ENCODE measurements at regions not wholly inside any gene's neighbourhood (a gene's known extent, or its start where the extent isn't known, plus 50 kb on each side); places are given as distances from the start of the nearest gene placed in this dataset.
A peak's percentile ranks its signal among the peaks of the same experiment; 100 is the strongest.

DNA sequence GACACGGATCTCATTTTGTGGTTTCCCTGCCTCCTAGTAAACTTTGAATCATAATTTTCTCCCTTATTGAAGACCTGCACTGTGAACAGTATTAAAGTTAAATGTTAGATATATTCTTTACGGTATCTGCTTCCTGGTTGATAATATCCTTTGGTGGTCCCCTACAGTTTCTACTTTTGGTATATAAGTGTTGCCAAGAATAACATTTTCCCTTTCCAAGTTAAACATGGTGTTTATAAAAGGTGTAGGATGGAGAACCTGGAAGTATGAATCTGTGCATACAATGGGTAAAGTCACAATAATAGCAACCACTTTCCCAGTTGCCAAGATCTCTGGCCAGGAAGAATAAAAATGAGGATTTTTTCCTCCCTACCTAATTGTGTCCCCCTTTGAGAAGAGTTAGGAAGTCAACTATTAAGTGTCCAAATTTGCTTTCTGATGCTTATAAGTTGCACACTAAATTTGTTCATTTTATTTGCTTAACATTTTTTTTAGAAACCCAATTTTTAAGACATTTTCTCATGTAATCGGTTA is 201.0 kb upstream of the STK17B start:
- H3K27me3 ChIP-seq (ENCODE audit: control insufficient read depth, insufficient read depth, low read length): no peaks in the 10 kb centered on the region
- H2AFZ ChIP-seq: no peak overlapping the region
- H3K9ac ChIP-seq: no peak overlapping the region
- H3K79me2 ChIP-seq: no peaks in the 10 kb centered on the region
- H3K36me3 ChIP-seq (ENCODE audit: control insufficient read depth, insufficient read depth, low read length): no peaks in the 10 kb centered on the region
- H3K4me1 ChIP-seq: no peaks in the 10 kb centered on the region
- H3K9me3 ChIP-seq (ENCODE audit: control insufficient read depth, low read length): no peaks in the 10 kb centered on the region
- no peak overlapping the region for H3K4me2 ChIP-seq (ENCODE audit: low read length)
- TF ChIP-seq, protein P1, sequence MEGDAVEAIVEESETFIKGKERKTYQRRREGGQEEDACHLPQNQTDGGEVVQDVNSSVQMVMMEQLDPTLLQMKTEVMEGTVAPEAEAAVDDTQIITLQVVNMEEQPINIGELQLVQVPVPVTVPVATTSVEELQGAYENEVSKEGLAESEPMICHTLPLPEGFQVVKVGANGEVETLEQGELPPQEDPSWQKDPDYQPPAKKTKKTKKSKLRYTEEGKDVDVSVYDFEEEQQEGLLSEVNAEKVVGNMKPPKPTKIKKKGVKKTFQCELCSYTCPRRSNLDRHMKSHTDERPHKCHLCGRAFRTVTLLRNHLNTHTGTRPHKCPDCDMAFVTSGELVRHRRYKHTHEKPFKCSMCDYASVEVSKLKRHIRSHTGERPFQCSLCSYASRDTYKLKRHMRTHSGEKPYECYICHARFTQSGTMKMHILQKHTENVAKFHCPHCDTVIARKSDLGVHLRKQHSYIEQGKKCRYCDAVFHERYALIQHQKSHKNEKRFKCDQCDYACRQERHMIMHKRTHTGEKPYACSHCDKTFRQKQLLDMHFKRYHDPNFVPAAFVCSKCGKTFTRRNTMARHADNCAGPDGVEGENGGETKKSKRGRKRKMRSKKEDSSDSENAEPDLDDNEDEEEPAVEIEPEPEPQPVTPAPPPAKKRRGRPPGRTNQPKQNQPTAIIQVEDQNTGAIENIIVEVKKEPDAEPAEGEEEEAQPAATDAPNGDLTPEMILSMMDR (IDR thresholded peaks at IDR 0.05): no peak
- H3K4me3 ChIP-seq (ENCODE audit: low read depth, low read length): no peak overlapping the region
- peak overlapping the region; percentile 6 for H3K27ac ChIP-seq

DNA sequence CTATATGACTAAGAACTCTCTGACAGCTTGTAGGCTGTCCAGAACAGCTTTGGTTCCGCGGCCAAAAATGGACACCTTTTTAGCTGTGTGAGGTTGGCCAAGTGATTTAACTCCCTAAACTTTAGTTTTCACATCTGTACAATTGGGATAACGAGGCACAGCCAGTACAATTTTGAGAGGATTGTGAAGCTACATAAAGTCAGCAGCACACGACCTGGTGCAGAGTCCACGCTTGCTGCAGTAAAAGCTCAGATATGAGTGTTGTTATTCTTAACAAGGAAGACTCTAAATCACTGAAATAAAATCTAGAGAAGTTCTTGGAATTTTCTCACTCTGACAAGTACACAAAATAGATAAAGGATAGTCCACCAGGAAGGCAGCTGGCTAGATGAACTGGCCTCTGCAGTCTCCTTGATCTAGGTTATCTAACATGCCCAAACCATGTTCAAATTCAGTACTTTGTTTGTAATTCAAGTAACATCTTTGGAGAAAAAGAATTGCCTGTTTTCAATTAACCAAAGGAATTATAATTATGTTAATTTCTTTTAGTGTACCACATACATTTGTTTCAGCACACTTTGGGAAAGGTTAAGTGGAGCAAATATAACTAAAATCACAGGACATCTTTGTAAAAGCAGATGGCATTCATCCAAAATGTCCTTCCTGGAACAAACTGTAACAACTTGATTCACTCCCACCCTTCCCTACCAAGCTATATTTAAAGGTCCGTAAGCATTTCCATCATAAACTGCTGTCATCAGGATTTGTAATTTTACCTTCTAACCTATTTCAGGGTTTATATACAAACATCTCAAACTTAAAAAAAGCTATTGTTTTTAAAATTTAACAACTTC is 201.7 kb upstream of the STK17B start:
- H3K4me3 ChIP-seq (ENCODE audit: low read depth, low read length): no peak overlapping the region
- TF ChIP-seq, protein P1 (IDR thresholded peaks at IDR 0.05): no peak
- H3K27ac ChIP-seq: peak overlapping the region; percentile 6

DNA sequence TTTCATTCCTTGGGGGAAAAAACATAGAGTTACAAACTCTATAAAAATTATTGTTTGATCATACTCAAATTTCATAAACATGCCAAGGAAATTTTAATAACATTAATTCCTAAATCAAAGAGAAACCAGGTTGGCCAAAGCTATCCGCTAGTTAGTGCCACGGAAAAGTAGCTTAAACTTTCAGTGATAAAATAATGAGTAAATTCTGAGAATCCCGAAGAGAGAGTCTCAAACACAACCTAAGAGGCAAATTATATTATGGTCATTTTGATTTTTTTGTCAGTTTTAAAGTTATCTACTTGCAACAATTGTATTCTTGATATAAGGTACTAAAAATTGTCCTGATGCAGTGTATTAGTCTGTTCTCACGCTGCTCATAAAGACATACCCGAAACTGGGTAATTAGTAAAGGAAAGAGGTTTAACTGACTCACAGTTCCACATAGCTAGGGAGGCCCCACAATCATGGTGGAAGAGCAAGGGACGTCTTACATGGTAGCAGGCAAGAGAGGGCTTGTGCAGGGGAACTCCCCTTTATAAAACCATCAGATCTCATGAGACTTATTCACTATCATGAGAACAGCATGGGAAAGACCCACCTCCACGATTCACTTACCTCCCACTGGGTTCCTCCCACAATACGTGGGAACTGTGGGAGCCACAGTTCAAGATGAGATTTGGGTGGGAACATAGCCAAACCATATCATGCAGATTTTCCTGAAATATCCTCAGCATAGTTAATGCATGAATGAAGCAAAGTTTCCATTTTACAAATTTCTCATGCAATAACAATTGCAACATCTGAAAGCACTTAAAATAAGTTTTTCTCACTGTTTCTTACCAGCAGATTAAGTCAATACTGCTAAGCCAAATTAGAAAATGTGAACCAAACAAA is 205.9 kb upstream of the STK17B start:
- no peaks in the 10 kb centered on the region for H3K79me2 ChIP-seq
- no peaks in the 10 kb centered on the region for H3K36me3 ChIP-seq (ENCODE audit: control insufficient read depth, insufficient read depth, low read length)
- TF ChIP-seq, protein P1 (IDR thresholded peaks at IDR 0.05): no peak
- no peak overlapping the region for H2AFZ ChIP-seq
- H3K27me3 ChIP-seq (ENCODE audit: control insufficient read depth, insufficient read depth, low read length): no peaks in the 10 kb centered on the region
- no peak overlapping the region for H3K4me2 ChIP-seq (ENCODE audit: low read length)
- H3K27ac ChIP-seq: no peak overlapping the region
- no peaks in the 10 kb centered on the region for H3K4me1 ChIP-seq
- no peak overlapping the region for H3K9ac ChIP-seq
- no peaks in the 10 kb centered on the region for H3K9me3 ChIP-seq (ENCODE audit: control insufficient read depth, low read length)
- no peak overlapping the region for H3K4me3 ChIP-seq (ENCODE audit: low read depth, low read length)

More for the DNA sequence above, 201.7 kb upstream of the STK17B start:
- Histone ChIP-seq H3K9ac (no peak overlapping the region), H2AFZ (no peak overlapping the region), H3K9me3 (ENCODE audit: control insufficient read depth, low read length) (no peaks in the 10 kb centered on the region), H3K4me1 (no peaks in the 10 kb centered on the region), H3K4me2 (ENCODE audit: low read length) (no peak overlapping the region), H3K36me3 (ENCODE audit: control insufficient read depth, insufficient read depth, low read length) (no peaks in the 10 kb centered on the region), H3K27me3 (ENCODE audit: control insufficient read depth, insufficient read depth, low read length) (no peaks in the 10 kb centered on the region), H3K79me2 (no peaks in the 10 kb centered on the region)

DNA sequence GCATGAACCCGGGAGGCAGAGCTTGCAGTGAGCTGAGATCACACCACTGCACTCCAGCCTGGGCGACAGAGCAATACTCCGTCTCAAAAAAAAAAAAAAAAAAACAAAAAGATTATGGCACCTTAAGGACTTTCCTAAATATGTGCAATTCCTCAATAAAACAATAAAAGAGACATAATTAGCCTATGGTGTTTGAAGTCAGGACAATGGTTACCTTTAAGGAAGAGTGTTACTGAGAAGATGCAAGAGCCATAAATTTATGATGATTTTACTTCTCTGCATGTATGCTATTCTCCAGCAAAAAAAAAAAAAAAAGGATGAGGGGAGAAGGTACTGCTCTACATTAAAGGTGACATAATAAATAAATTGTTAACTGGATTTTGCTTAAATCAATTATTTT is 208.2 kb upstream of the STK17B start:
- no peaks in the 10 kb centered on the region for H3K4me1 ChIP-seq
- H3K4me3 ChIP-seq (ENCODE audit: low read depth, low read length): no peak overlapping the region
- no peak overlapping the region for H3K4me2 ChIP-seq (ENCODE audit: low read length)
- H3K9me3 ChIP-seq (ENCODE audit: control insufficient read depth, low read length): no peaks in the 10 kb centered on the region
- H3K36me3 ChIP-seq (ENCODE audit: control insufficient read depth, insufficient read depth, low read length): no peaks in the 10 kb centered on the region
- no peak overlapping the region for H3K27ac ChIP-seq
- H3K27me3 ChIP-seq (ENCODE audit: control insufficient read depth, insufficient read depth, low read length): no peaks in the 10 kb centered on the region
- H3K79me2 ChIP-seq: no peaks in the 10 kb centered on the region
- TF ChIP-seq, protein P1 (IDR thresholded peaks at IDR 0.05): no peak
- H2AFZ ChIP-seq: no peak overlapping the region
- no peak overlapping the region for H3K9ac ChIP-seq
